Stimulated activated CD4-positive, alpha-beta T cell treated with anti-CD3 and anti-CD28 coated beads, Interleukin-1b, Interleukin-23, amount 100 ng/mL, for 48 hours (primary cell): ENCODE measurements at regions not wholly inside any gene's neighbourhood (a gene's known extent, or its start where the extent isn't known, plus 50 kb on each side); places are given as distances from the start of the nearest gene placed in this dataset.

ENCODE experiments used
- DNase-seq: peaks from one replicate; pipeline ENCODE4 v3.0.0-alpha.2; 2020

GRCh38 chr6:10303608-10304506 lies 111.0 kb downstream of the TFAP2A start:
- DNase-seq: no peak

- no peak for DNase-seq
Measured at GRCh38 chr6:10302566-10303235, 112.2 kb downstream of the TFAP2A start.

DNA sequence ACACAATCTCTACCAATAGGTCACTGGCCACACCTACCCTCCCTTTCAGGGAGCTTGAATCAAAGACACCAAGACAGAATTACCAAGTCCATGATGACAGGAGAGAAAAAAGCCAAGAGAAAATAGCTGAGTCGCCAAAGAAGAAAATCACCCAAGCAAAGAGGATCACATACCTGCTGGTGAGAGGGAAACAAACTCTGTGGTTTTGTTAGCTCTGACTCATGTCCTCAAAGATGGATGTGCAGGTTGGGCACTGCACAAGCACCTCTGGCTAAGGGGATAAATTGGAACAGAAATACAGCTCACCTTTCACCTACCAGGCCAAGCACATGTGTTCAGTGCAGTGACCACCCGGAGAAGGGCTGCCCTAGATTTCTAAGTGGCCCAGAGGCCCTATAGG lies 114.8 kb downstream of the TFAP2A start:
- no peak for DNase-seq

- DNase-seq: no peak
Measured at GRCh38 chr6:10297832-10298231, 117.0 kb downstream of the TFAP2A start.

DNA sequence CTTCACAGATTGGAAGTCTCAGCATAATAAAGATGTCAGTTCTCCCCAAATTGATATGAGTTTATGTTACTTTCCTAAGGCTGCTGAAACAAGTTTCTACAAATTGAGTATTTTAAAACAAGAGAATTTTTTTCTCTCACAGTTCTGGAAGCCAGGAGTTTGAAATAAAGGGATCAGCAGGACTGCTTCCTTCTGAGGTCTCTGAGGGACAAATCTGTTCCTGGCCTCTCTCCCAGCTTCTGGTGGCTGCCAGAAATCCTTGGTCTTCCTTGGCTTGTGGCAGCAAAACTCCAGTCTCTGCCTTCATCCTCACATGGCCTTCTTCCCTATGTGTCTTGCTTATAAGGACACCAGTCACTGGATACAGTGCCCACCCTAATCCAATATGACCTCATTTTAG lies 136.1 kb downstream of the TFAP2A start:
- no peak for DNase-seq

- no peak for DNase-seq
Measured at GRCh38 chr6:10276660-10277287, 138.1 kb downstream of the TFAP2A start.

DNA sequence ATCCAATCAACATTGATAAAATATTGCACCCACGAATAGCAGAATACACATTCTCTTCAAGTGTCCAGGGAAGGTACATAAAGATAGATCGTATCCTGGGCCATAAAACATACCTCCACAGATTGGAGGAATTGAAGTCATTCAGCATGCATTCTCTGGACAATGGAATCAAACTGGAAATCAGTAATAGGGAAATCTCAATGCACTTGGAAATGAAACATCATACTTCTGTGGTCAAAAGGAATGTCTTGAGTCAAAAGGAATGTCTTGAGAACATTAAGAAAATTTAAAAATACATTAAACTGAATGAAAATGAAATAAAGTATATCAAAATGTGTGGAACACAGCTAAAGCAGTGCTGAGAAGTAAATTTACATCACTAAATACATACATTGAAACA lies 138.8 kb downstream of the TFAP2A start:
- no peak for DNase-seq

GRCh38 chr6:10272591-10272990 lies 142.3 kb downstream of the TFAP2A start:
- no peak for DNase-seq

- DNase-seq: no peak
Measured at GRCh38 chr6:10271982-10272381, 142.9 kb downstream of the TFAP2A start.

DNA sequence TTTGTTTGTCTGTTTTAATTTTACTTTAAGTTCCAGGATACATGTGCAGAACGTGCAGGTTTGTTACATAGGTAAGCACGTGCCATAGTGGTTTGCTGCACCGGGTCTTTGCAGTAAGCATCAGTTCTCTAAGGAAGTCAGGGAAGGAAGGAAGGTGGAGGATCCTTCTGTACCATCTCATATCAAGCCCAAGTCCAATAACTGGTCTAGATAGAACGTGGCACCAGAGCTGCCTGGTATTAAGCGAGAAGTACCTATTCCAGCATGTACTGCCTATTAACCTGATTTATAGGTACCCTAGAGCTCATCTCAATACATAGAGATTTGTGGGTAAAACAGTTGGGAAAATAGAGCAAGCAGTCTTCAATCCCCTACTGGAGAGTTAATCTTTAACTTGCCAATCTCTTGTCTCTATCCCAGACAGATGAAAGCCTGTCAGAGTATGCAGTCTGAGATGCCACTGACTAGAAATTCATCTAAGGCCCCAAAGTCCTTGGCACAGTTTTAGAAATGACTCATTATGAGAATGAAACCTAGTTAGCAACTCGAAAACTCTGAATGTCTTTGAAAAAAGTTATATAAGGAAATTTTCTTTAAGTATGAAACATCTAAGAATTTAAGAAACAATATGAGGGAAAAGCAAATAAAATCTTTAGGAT lies 144.9 kb downstream of the TFAP2A start:
- no peak for DNase-seq

DNA sequence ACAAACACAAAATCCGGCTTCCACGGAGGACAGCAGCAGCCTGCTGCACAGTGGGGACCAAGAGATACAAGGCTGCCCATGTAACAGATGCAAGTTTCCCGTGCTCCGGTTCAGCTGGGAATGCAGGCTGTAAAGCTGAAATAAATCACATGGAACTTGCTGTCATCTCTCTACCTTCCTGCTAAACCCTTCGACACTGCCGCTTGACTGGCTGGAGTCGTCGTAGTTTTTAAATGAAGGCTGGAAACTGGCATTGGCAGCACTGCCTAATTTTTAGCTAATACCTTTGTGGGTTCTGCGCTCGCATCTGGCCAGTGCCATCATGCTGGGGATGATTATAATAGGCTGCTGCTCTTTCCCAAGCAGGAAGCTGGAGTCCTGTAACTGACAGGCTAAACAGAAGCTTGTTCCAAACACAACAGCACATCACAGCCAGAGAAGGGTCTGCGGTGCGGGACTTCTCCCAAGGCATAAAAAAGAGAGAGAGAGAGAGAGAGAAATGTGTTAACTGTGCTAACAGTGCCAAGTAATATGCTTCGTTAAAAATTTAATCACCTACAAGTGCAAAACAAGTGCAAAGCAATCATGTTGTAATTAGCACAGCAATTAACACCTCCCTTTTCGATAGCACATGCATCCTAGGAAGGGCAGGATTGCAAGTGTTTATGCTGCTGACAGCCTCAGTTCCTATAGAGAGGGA lies 146.1 kb downstream of the TFAP2A start:
- DNase-seq: no peak

GRCh38 chr6:10268111-10268510 lies 146.8 kb downstream of the TFAP2A start:
- no peak for DNase-seq

- no peak for DNase-seq
Measured at GRCh38 chr6:10266462-10266861, 148.4 kb downstream of the TFAP2A start.

GRCh38 chr6:10266061-10266460 lies 148.8 kb downstream of the TFAP2A start:
- DNase-seq: no peak

DNA sequence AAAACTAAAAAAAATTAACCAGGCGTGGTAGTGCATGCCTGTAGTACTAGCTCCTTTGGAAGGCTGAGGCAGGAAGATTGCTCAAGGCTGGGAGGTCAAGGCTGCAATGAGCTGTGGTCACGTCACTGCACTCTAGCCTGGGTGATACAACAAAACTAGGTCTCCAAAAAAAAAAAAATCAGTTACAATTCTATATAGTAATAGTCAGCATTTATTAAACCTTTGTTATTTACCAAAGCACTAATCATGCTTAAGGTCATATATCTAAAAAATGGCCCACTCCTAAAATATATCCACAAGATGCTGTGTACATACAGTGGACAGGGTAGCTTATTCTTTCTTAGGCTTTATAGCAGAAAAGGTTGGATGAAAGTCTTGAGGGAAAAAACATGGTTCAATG lies 152.4 kb downstream of the TFAP2A start:
- no peak for DNase-seq

- no peak for DNase-seq
Measured at GRCh38 chr6:10259671-10260070, 155.2 kb downstream of the TFAP2A start.

- no peak for DNase-seq
Measured at GRCh38 chr6:10258341-10258740, 156.5 kb downstream of the TFAP2A start.

- no peak for DNase-seq
Measured at GRCh38 chr6:10256113-10256690, 158.7 kb downstream of the TFAP2A start.

GRCh38 chr6:10250655-10251220 lies 164.1 kb downstream of the TFAP2A start:
- no peak for DNase-seq

GRCh38 chr6:10248378-10248843 lies 166.5 kb downstream of the TFAP2A start:
- DNase-seq: no peak

GRCh38 chr6:10237298-10238038 lies 177.4 kb downstream of the TFAP2A start:
- no peak for DNase-seq
